HUES64 (cell line): ENCODE measurements at regions not wholly inside any gene's neighbourhood (a gene's known extent, or its start where the extent isn't known, plus 50 kb on each side); places are given as distances from the start of the nearest gene placed in this dataset.
"Not testable (repeated sequence)": the region's sequence is repeated elsewhere in the genome, so short reads cannot be mapped to it uniquely, and the experiment has no call there.

ENCODE experiments used
- H3K27ac ChIP-seq: 2 replicates; pipeline ENCODE4 v1.7.0; 2013; ENCODE audit warnings: low read depth, low read length, inconsistent platforms
- H3K27me3 ChIP-seq: 2 replicates; pipeline ENCODE4 v1.6.1; 2013; ENCODE audit warnings: mild to moderate bottlenecking, low read length; ENCODE audit not compliant: insufficient read depth
- H3K36me3 ChIP-seq: 2 replicates; pipeline ENCODE4 v1.6.1; 2013; ENCODE audit warnings: mild to moderate bottlenecking, low read length; ENCODE audit not compliant: insufficient read depth
- H3K4me1 ChIP-seq: 2 replicates; pipeline ENCODE4 v1.6.1; 2013; ENCODE audit warnings: mild to moderate bottlenecking, low read length, moderate library complexity; ENCODE audit not compliant: insufficient read depth
- H3K4me3 ChIP-seq: 2 replicates; pipeline ENCODE4 v1.5.1; 2013; ENCODE audit warnings: mild to moderate bottlenecking, low read length, moderate library complexity
- H3K9ac ChIP-seq: 2 replicates; pipeline ENCODE4 v1.6.1; 2013; ENCODE audit warnings: mild to moderate bottlenecking, low read depth, low read length
- H3K9me3 ChIP-seq: 2 replicates; pipeline ENCODE4 v1.6.1; 2013; ENCODE audit warnings: low read depth, low read length; ENCODE audit not compliant: insufficient read depth
- WGBS: fragments of 150-250, 120-280 bp; methylation state at CpG from one replicate; pipeline ENCODE4 v1.1.7; 2013; ENCODE audit warnings: missing lambda C conversion rate; 5-methylcytosine and 5-hydroxymethylcytosine counted together

DNA sequence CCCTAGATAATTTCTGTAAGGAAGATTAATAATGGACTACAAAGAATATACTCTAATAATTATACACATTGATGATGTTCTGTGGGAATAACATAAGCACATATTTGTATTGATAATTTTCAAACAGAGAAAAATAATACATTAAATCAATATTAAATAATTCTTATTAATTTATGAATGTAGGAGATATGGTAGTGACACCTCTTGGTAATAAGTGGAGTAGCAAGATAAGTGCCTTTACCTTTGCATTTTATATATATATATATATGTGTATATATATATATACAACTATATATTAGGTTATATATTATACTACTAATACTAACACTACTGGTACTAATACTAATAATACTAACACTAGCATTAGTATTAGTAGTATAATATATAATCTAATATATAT, 905.8 kb downstream of the SLITRK1 start:
- no peak overlapping the region for H3K9ac ChIP-seq

DNA sequence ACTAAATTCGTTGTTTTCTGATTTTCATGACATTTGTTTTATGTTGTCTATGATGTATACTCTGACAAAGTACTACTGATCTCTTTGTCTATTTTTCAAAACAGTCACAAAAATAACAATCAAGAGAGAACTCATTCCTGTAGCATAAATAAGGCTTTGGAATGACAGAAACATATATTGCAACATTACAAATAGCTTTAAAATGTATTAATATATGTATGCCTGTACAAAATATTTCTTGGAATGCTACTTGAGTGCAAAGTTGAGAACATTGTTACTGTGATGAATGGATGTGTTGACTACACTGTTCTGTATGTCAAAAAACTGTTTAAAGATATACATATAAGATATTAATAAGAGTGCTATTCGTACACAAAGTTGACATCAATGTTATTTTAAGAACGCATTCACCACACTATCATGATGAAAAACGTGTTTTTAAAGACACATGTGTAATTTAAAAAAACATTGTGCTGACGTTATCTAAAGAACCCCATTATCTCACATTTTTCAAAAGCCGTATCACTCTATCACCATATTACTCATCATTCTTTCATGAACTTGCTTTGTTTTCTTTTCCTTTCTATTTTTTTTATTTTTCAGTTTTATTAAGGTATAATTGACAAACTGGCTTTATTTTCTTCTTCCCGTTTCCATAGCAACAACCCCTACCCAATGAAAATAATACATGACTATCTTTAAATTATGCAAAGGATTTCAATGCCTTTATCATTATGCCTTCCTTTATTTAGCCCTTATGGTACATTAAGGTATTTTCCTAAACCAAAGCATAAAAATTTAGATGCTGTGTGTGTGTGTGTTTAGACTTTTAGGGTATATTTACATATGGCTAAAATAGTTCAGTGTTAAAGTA, 918.8 kb downstream of the SLITRK1 start:
- no peaks in the 10 kb centered on the region for H3K4me1 ChIP-seq
- no peaks in the 10 kb centered on the region for H3K36me3 ChIP-seq
- 91% methylated on average over 4 of the region's 7 CpGs for WGBS
- no peak overlapping the region for H3K4me3 ChIP-seq
- no peak overlapping the region for H3K9ac ChIP-seq
- no peak overlapping the region for H3K27ac ChIP-seq
- H3K27me3 ChIP-seq: no peaks in the 10 kb centered on the region
- H3K9me3 ChIP-seq: no peaks in the 10 kb centered on the region

More for the DNA sequence above, 905.8 kb downstream of the SLITRK1 start:
- no peaks in the 10 kb centered on the region for H3K4me1 ChIP-seq
- no peak overlapping the region for H3K27ac ChIP-seq
- no peaks in the 10 kb centered on the region for H3K36me3 ChIP-seq
- no peak overlapping the region for H3K4me3 ChIP-seq
- H3K27me3 ChIP-seq: no peaks in the 10 kb centered on the region
- H3K9me3 ChIP-seq: no peaks in the 10 kb centered on the region

DNA sequence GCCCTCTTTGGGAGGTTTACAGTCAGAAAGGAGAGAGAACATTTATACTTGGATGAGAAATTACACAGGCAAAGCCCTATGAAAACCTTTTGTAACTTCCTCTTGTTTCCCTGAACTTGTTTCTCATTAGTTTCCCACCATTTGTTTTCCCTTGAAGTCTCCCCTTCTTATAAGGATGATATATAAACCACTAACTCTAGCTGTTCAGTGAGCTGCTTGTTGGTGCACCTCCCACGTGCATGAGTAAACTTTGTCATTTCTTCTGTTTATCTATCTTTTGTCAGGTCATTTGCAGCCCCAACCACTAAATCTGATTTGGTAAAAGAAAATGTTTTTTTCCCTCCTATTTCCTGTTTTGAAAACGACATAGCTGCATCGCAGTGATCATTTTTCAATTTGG, 919.9 kb downstream of the SLITRK1 start:
- H3K9ac ChIP-seq: no peak overlapping the region
- no peaks in the 10 kb centered on the region for H3K36me3 ChIP-seq
- no peaks in the 10 kb centered on the region for H3K4me1 ChIP-seq
- WGBS: 92% methylated on average over 3 of the region's 3 CpGs
- no peak overlapping the region for H3K4me3 ChIP-seq
- H3K27ac ChIP-seq: no peak overlapping the region
- no peaks in the 10 kb centered on the region for H3K9me3 ChIP-seq
- no peaks in the 10 kb centered on the region for H3K27me3 ChIP-seq

DNA sequence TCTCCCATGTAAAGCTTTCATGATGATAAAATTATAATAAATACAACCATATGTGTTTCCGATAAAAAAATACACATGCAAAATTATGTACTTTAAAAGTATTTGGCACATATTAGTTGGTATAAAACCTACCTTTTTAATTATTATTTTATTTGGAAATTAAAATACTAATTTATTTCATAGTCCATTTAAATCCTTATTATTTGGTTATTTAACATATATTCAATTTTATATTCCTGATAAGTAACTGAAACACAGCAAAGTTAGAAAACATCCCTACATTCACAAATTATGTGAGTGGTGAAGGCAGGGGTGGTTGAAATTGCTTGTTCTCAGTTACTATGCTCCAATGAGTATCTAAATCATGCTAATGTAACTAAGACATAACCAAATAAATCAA, 920.5 kb downstream of the SLITRK1 start:
- Histone ChIP-seq H3K9me3 (no peaks in the 10 kb centered on the region), H3K9ac (no peak overlapping the region), H3K27ac (no peak overlapping the region), H3K4me3 (no peak overlapping the region), H3K4me1 (no peaks in the 10 kb centered on the region), H3K36me3 (no peaks in the 10 kb centered on the region), H3K27me3 (no peaks in the 10 kb centered on the region)
- WGBS: no CpG with 5 or more reads among the region's 1 CpG

DNA sequence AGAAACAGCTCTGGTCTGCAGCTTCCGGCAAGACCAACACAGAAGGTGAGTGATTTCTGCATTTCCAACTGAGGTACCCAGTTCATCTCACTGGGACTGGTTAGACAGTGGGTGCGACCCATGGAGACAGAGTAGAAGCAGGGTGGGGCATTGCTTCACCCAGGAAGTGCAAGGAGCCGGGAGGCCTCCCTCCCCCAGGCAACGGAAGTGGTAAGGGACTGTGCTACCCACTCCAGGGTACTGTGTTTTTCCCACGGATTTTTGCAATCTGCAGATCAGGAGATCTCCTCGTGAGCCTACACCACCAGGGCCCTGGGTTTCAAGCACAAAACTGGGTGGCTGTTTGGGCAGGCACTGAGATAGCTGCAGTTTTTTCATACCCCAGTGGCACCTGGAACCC, 929.9 kb downstream of the SLITRK1 start:
- H3K4me1 ChIP-seq, H3K9me3 ChIP-seq, H3K36me3 ChIP-seq, H3K27ac ChIP-seq, H3K27me3 ChIP-seq, H3K4me3 ChIP-seq, H3K9ac ChIP-seq: not testable (repeated sequence)
- WGBS: 95% methylated on average over 6 of the region's 6 CpGs

DNA sequence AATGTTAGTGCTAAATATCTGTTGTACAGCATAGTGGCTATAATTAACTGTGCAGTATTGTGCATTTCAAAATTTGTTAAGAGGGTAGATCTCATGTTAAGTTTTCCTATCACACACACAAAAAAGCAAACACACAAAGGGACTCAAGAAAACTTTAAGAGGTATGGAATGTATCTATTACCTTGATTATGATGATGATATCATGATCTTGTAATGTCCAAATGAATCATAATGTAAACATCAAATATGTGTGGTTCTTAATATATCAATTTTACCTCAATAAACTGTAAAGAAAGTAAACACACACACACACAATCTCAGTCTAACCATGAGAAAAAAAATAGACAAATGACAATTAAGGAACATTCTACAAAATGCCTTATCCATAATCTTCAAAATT, 934.6 kb downstream of the SLITRK1 start:
- Histone ChIP-seq H3K4me1 (no peaks in the 10 kb centered on the region), H3K4me3 (no peak overlapping the region), H3K9me3 (no peaks in the 10 kb centered on the region), H3K27ac (no peak overlapping the region), H3K36me3 (no peaks in the 10 kb centered on the region), H3K9ac (no peak overlapping the region), H3K27me3 (no peaks in the 10 kb centered on the region)

DNA sequence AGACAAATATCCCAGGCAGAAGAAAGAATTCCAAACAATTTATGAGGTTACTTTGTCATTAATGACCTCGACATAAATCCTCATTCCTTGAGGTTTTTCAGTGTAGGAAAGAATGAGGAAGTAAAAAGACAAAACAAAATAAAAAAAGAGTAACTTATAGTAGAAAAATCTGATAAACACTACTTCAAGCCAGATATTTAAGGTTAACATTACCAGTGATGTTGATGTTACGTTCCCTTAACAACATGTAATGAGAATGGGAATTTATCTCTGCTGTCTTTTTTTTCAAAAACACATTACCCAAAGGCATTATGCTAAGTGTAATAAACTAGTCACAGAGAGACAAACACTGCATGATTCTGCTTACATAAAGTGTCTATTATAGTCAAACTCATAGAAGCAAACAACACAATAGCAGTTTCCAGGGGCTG, 935.1 kb downstream of the SLITRK1 start:
- no CpG with 5 or more reads among the region's 2 CpGs for WGBS
- H3K9ac ChIP-seq: no peak overlapping the region
- no peaks in the 10 kb centered on the region for H3K27me3 ChIP-seq

DNA sequence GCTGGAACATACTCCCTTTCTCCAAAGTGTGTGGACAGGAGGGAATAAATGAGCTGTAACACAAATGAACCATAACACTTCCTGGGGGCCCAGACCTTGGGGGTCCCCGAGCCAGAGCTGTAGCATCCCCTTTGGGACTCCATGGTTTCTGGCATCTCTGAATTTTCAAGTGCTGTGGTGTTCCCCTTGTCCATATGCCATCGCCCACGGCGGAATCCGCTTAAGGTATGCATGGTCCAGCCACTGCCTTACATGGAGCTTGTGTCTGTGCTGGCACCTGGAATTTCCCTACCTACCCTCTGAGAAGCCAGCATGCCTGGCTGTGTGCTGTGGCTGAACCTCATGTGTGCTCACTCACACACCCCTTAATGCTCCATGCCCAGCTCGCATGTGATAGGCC, 943.6 kb downstream of the SLITRK1 start:
- peaks cover 3% of the 10 kb centered on the region; the same call in 1 of the 2 replicates for H3K9me3 ChIP-seq
- no peak overlapping the region for H3K9ac ChIP-seq
- 97% methylated on average over 6 of the region's 6 CpGs for WGBS
- no peaks in the 10 kb centered on the region for H3K4me1 ChIP-seq
- no peak overlapping the region for H3K4me3 ChIP-seq
- no peaks in the 10 kb centered on the region for H3K27me3 ChIP-seq
- no peak overlapping the region for H3K27ac ChIP-seq
- H3K36me3 ChIP-seq: no peaks in the 10 kb centered on the region

More for the DNA sequence above, 935.1 kb downstream of the SLITRK1 start:
- Histone ChIP-seq H3K36me3 (no peaks in the 10 kb centered on the region), H3K9me3 (no peaks in the 10 kb centered on the region), H3K4me3 (no peak overlapping the region), H3K27ac (no peak overlapping the region), H3K4me1 (no peaks in the 10 kb centered on the region)

DNA sequence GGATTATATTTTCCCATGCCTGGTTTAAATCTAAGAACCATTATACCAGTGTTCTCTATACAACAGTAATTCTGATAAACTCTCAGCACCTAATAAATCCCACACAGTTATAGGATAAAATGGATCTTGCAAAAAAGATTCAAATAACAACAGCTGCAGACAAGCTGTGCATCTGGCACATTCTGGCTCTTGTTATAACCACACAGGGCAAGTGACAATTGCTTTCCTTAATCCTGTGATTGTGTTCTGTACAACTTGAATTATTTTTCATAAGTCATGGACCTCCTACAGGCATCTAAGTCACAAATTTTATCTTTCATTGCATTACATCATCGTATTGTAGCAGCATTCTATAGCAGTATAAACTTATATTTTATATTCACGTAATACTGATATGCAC, 948.3 kb downstream of the SLITRK1 start:
- no peak overlapping the region for H3K9ac ChIP-seq
- no peaks in the 10 kb centered on the region for H3K36me3 ChIP-seq
- peaks cover 3% of the 10 kb centered on the region; the same call in 1 of the 2 replicates for H3K9me3 ChIP-seq
- 100% methylated on average over 1 of the region's 2 CpGs for WGBS
- H3K27ac ChIP-seq: no peak overlapping the region
- no peak overlapping the region for H3K4me3 ChIP-seq
- no peaks in the 10 kb centered on the region for H3K27me3 ChIP-seq
- no peaks in the 10 kb centered on the region for H3K4me1 ChIP-seq

DNA sequence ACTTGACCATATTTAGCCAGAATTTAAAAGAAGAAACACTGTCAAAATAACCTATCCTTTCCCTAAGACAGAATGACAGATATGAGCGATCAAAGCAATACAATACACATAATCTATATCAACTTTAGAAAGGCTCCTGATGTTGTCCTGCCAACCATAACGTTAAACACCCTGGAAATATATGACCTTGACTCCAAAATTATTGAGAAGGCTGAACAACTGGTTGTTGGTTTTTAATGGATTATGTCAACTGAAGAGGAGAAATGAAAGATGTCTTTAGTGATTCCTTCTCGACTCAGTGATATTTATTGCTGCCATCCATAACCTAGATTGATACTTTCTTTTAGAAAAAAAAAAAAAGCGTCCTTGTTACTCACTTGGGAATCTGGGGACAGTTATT, 957.2 kb downstream of the SLITRK1 start:
- Histone ChIP-seq H3K36me3 (no peaks in the 10 kb centered on the region), H3K9me3 (no peaks in the 10 kb centered on the region), H3K9ac (no peak overlapping the region), H3K4me3 (no peak overlapping the region), H3K4me1 (no peaks in the 10 kb centered on the region), H3K27ac (no peak overlapping the region), H3K27me3 (no peaks in the 10 kb centered on the region)
- WGBS: 93% methylated on average over 4 of the region's 4 CpGs

DNA sequence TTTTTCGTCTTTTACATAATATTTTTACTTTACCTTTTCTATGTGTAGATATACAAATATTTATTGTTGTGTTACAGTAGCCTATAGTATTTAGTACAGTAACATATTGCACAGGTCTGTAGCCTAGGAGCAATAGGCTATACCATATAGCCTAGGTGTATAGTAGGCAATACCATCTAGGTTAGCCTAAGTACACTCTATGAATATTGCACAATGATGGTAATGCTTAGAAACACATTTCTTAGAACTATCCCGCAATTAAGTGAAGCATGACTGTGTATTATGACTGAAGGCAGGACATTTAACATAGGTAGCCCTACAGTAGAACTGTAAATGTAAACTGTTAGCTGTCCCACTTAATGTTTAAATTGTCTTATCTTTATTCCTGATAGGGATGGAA, 964.3 kb downstream of the SLITRK1 start:
- Histone ChIP-seq H3K9ac (no peak overlapping the region), H3K9me3 (no peaks in the 10 kb centered on the region), H3K4me1 (no peaks in the 10 kb centered on the region), H3K4me3 (no peak overlapping the region), H3K27ac (no peak overlapping the region), H3K36me3 (no peaks in the 10 kb centered on the region), H3K27me3 (no peaks in the 10 kb centered on the region)
- WGBS: 90% methylated on average over 1 of the region's 2 CpGs

DNA sequence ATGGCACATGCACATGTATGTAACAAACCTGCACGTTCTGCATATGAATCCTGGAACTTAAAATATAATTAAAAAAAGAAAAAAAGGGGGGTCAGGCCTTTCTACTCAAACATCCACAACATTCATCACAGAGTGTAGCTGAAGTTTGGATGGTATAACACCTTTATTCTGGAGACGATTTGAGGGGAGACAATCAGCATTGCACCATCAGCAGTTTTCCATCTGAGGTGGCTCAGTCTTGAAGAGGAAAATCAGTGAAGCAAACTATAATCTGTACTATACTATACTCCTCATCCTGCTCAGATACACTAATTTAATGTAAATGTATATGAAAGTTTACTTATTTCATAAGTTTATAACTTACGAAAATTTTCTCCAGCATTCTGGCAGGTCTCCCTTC, 969.7 kb downstream of the SLITRK1 start:
- Histone ChIP-seq H3K9me3 (no peaks in the 10 kb centered on the region), H3K9ac (no peak overlapping the region), H3K27ac (no peak overlapping the region), H3K36me3 (no peaks in the 10 kb centered on the region), H3K27me3 (no peaks in the 10 kb centered on the region), H3K4me3 (no peak overlapping the region), H3K4me1 (no peaks in the 10 kb centered on the region)
- WGBS: 86% methylated on average over 1 of the region's 3 CpGs
